Left lung (tissue), 4 donors: ENCODE measurements at regions not wholly inside any gene's neighbourhood (a gene's known extent, or its start where the extent isn't known, plus 50 kb on each side); places are given as distances from the start of the nearest gene placed in this dataset.

ENCODE experiments used
- ATAC-seq: fragments of 200-7000 bp; cut with Tn5 transposase; one replicate; pipeline ENCODE4 v1.9.1; 2020; ENCODE audit warnings: moderate library complexity
- DNase-seq, 4 donors: peaks; one replicate each; pipeline ENCODE4 v3.0.0-alpha.2; 2013 to 2020
- H3K27ac ChIP-seq, 2 donors: fragments of 200-600 bp; sonication (generic) in 1 of 2; one replicate each; pipeline versions ENCODE4 v1.5.0 to v1.8.0; 2020 to 2021
- H3K27me3 ChIP-seq, 2 donors: fragments of 200-600 bp; sonication (generic) in 1 of 2; one replicate each; pipeline versions ENCODE4 v1.5.0 to v1.8.0; 2020 to 2021
- H3K36me3 ChIP-seq, 2 donors: fragments of 200-600 bp; sonication (generic) in 1 of 2; one replicate each; pipeline versions ENCODE4 v1.5.0 to v1.8.0; 2020 to 2021
- H3K4me1 ChIP-seq, 2 donors: fragments of 200-600 bp; one replicate each; pipeline ENCODE4 v1.8.0; 2021
- H3K4me3 ChIP-seq, 2 donors: fragments of 200-600 bp; sonication (generic) in 1 of 2; one replicate each; pipeline versions ENCODE4 v1.5.0 to v1.8.0; 2020 to 2021; ENCODE audit warnings: mild to moderate bottlenecking in 1 of 2
- H3K9me3 ChIP-seq, 2 donors: fragments of 200-600 bp; sonication (generic) in 1 of 2; one replicate each; pipeline versions ENCODE4 v1.5.0 to v1.8.0; 2020 to 2021
- CTCF ChIP-seq, 2 donors: fragments of 200-600 bp; sonication (generic) in 1 of 2; IDR thresholded peaks; one replicate each; pipeline versions ENCODE4 v1.5.0 to v1.8.0; 2021; ENCODE audit warnings: antibody characterized with exemption in 2 of 2
- intact Hi-C, 2 donors: fragments of 100-400 bp; cut with DNase I; formaldehyde crosslinking; loops; one replicate each; pipeline versions ENCODE4 v1.11.2 to v1.14.2; 2022
- donor health status: DM: no; HTN: yes; CAD: no.
- donor health status: DM: no; HTN: no; CAD: no.

GRCh38 chr5:102624405-102624804, 125.6 kb upstream of the SLCO6A1 start:
- H3K9me3 ChIP-seq: peaks cover 0 to 3% of the 10 kb centered on the region in 2 donors
- intact Hi-C loops: no loop called here
- H3K27me3 ChIP-seq: no peaks in the 10 kb centered on the region
- H3K4me1 ChIP-seq: no peaks in the 10 kb centered on the region
- H3K4me3 ChIP-seq: no peak overlapping the region
- no peak for ATAC-seq
- TF ChIP-seq CTCF (IDR thresholded peaks at IDR 0.05): no peak
- no peak for DNase-seq
- no peaks in the 10 kb centered on the region for H3K36me3 ChIP-seq
- H3K27ac ChIP-seq: no peak overlapping the region

GRCh38 chr5:102625468-102625867, 126.7 kb upstream of the SLCO6A1 start:
- ATAC-seq: no peak

GRCh38 chr5:102625928-102626327, 127.1 kb upstream of the SLCO6A1 start:
- peaks cover 0 to 3% of the 10 kb centered on the region in 2 donors for H3K9me3 ChIP-seq
- H3K4me3 ChIP-seq: no peak overlapping the region
- H3K27ac ChIP-seq: no peak overlapping the region
- ATAC-seq (no peak), DNase-seq (no peak)
- no peaks in the 10 kb centered on the region for H3K36me3 ChIP-seq
- H3K27me3 ChIP-seq: no peaks in the 10 kb centered on the region
- intact Hi-C loops: no loop called here
- no peaks in the 10 kb centered on the region for H3K4me1 ChIP-seq
- no peak for TF ChIP-seq CTCF (IDR thresholded peaks at IDR 0.05)

More at GRCh38 chr5:102625468-102625867, 126.7 kb upstream of the SLCO6A1 start:
- peaks cover 0 to 3% of the 10 kb centered on the region in 2 donors for H3K9me3 ChIP-seq
- no peak overlapping the region for H3K27ac ChIP-seq
- TF ChIP-seq CTCF (IDR thresholded peaks at IDR 0.05): no peak
- no peaks in the 10 kb centered on the region for H3K27me3 ChIP-seq
- intact Hi-C loops: no loop called here
- H3K4me1 ChIP-seq: no peaks in the 10 kb centered on the region
- no peak overlapping the region for H3K4me3 ChIP-seq
- no peak for DNase-seq
- H3K36me3 ChIP-seq: no peaks in the 10 kb centered on the region

- no peak for ATAC-seq
- no peaks in the 10 kb centered on the region for H3K36me3 ChIP-seq
- no peaks in the 10 kb centered on the region for H3K9me3 ChIP-seq
- intact Hi-C loops: no loop called here
- DNase-seq: no peak
- no peaks in the 10 kb centered on the region for H3K4me1 ChIP-seq
- H3K27ac ChIP-seq: no peak overlapping the region
- TF ChIP-seq CTCF (IDR thresholded peaks at IDR 0.05): no peak
- H3K4me3 ChIP-seq: no peak overlapping the region
- H3K27me3 ChIP-seq: no peaks in the 10 kb centered on the region
Observed at GRCh38 chr5:102627315-102627714, 127.8 kb upstream of the PAM start.

- intact Hi-C loops: no loop called here
- H3K27ac ChIP-seq: no peak overlapping the region
- no peak for DNase-seq
- peaks cover 0 to 2% of the 10 kb centered on the region in 2 donors for H3K9me3 ChIP-seq
- H3K4me3 ChIP-seq: no peak overlapping the region
- H3K36me3 ChIP-seq: no peaks in the 10 kb centered on the region
- TF ChIP-seq CTCF (IDR thresholded peaks at IDR 0.05): no peak
- ATAC-seq: peak; percentile 54
- no peaks in the 10 kb centered on the region for H3K27me3 ChIP-seq
- H3K4me1 ChIP-seq: no peaks in the 10 kb centered on the region
Observed at GRCh38 chr5:102628441-102629175, 126.5 kb upstream of the PAM start.
